ENCODE measurements at regions not wholly inside any gene's neighbourhood (a gene's known extent, or its start where the extent isn't known, plus 50 kb on each side); places are given as distances from the start of the nearest gene placed in this dataset.

DNA sequence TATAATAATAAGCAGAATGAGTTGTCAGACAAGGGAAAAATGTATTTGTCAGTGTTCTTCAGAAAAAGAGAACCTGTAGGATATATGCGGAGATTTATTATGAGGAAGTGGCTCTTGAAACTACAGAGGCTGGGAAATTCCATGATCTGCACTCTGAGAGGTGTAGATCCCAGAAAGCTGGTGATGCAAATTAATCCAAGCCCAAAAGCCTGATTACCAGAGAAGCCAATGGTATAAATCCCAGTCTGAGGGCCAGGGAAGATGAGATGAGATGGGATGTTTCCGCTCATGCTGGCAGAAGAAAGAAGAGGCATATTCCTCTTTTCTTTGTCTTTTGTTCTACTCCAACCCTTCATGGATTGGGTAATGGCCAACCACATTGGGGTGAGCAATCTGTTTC, 732.8 kb upstream of the IGFBP3 start:
- TF ChIP-seq CTCF (IDR thresholded peaks at IDR 0.05) = no peak
- no peak for TF ChIP-seq POLR2A (IDR thresholded peaks at IDR 0.05)
